ENCODE measurements at regions not wholly inside any gene's neighbourhood (a gene's known extent, or its start where the extent isn't known, plus 50 kb on each side); places are given as distances from the start of the nearest gene placed in this dataset.

DNA sequence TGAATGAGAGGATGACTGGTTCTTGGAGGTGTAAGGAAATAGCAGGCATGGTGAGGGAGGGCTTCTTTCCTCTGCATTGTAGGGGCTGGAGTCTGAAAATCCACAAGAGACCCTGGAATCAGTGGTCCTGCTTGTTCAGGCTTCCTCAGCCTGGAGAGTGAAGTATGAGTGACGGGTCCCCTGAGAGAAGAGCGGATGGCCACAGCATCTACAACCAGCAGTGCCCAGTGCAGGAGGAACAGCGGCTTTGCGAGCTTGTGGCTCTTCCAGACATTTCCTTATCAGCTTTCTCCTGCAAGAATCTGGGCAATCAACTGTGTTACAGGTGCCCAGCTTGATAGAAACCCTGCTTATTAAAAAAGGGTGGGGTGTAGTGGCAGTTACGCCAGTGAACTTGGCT, 97.0 kb upstream of the HES1 start:
- no peak for TF ChIP-seq CTCF (IDR thresholded peaks at IDR 0.05)
- no peak for TF ChIP-seq POLR2A (IDR thresholded peaks at IDR 0.05)

Data from adrenal gland (tissue), 5 donors.